HG03432 (cell line): ENCODE measurements at regions not wholly inside any gene's neighbourhood (a gene's known extent, or its start where the extent isn't known, plus 50 kb on each side); places are given as distances from the start of the nearest gene placed in this dataset.

Experiments used
- ATAC-seq: cut with Tn5 transposase; IDR thresholded peaks from one replicate; pipeline ENCODE4 v1.9.1; 2021; ENCODE audit warnings: mild to moderate bottlenecking, moderate library complexity; ENCODE audit not compliant: unreplicated experiment

- no peak for ATAC-seq
Measured at GRCh38 chr16:86987746-86988670, 329.2 kb downstream of the C16orf95 start.

- ATAC-seq, result no peak
Measured at GRCh38 chr16:86988920-86989696, 328.1 kb downstream of the C16orf95 start.

- ATAC-seq, result no peak
Measured at GRCh38 chr16:86990451-86990850, 326.7 kb downstream of the C16orf95 start.

- ATAC-seq, result no peak
Measured at GRCh38 chr16:86991679-86992078, 325.5 kb downstream of the C16orf95 start.

- ATAC-seq, result no peak
Measured at GRCh38 chr16:86992587-86992986, 324.6 kb downstream of the C16orf95 start.

GRCh38 chr16:86993426-86994110 is 323.6 kb downstream of the C16orf95 start:
- ATAC-seq, result no peak

- no peak for ATAC-seq
Measured at GRCh38 chr16:86994215-86994614, 323.0 kb downstream of the C16orf95 start.

- no peak for ATAC-seq
Measured at GRCh38 chr16:86994651-86995171, 322.5 kb downstream of the C16orf95 start.

- no peak for ATAC-seq
Measured at GRCh38 chr16:86995456-86995855, 321.7 kb downstream of the C16orf95 start.

- ATAC-seq, result no peak
Measured at GRCh38 chr16:86996081-86996480, 321.1 kb downstream of the C16orf95 start.

GRCh38 chr16:86997058-86997457 is 320.1 kb downstream of the C16orf95 start:
- no peak for ATAC-seq

GRCh38 chr16:86998196-86999001 is 318.8 kb downstream of the C16orf95 start:
- no peak for ATAC-seq

- ATAC-seq, result no peak
Measured at GRCh38 chr16:87000001-87000400, 317.2 kb downstream of the C16orf95 start.

- ATAC-seq, result no peak
Measured at GRCh38 chr16:87002717-87003413, 314.3 kb downstream of the C16orf95 start.

GRCh38 chr16:87003414-87003755 is 313.8 kb downstream of the C16orf95 start:
- no peak for ATAC-seq

- no peak for ATAC-seq
Measured at GRCh38 chr16:87006021-87006420, 311.2 kb downstream of the C16orf95 start.

GRCh38 chr16:87006789-87007745 is 310.1 kb downstream of the C16orf95 start:
- no peak for ATAC-seq

- ATAC-seq, result no peak
Measured at GRCh38 chr16:87007907-87008306, 309.3 kb downstream of the C16orf95 start.

GRCh38 chr16:87008664-87009063 is 308.5 kb downstream of the C16orf95 start:
- no peak for ATAC-seq
